ACHN (cell line): ENCODE measurements at regions not wholly inside any gene's neighbourhood (a gene's known extent, or its start where the extent isn't known, plus 50 kb on each side); places are given as distances from the start of the nearest gene placed in this dataset.

Source experiments
- DNase-seq: peaks from one replicate; pipeline ENCODE4 v3.0.0-alpha.2; 2015
- in situ Hi-C: cut with HindIII; loops from 2 replicates; pipeline ENCODE4 v1.10.0; 2017; ENCODE audit warnings: low sequenced_read_pairs, low pct_ligation_motif_present, low pct_unique_long_range_greater_than_20kb

DNA sequence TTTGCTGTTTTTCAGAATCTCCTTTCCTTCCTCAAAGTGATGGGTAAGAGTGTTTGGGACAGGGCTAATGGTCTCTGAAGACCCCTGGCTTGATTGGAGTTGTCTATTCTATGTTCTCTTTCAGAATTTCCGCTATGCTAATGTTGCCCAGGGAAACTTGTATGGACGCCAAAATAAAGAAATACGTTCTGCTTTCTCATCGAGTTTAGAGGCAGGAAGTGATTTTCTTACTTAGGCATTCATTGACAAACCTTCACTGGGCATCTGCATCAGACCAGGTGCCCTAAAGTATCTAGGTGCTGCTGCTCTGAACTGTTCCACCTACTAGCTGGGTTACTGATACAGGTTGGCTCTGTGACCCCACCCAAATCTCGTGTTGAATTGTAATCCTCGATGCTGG is 787.9 kb upstream of the EEF2KMT start:
- DNase-seq: no peak
- in situ Hi-C loops: no loop called here

DNA sequence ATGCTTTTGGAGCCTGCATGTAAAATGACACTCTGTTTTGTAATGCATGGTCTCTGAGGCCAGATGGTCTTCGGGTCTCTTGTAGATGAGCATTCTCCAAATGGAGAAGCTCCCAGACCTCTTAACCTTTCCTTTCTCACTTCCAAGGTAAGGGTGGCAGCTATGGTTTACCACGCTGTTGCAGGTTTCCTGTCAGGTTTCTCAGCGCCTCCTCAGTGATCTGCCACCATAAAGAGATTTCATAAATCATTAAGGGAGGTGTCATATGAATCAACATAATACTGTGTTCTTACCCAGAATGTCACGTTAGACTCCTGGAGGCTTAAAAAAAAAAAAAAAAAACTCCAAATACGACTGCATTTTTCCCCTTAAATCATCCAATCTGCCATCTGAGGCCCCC is 787.4 kb upstream of the EEF2KMT start:
- DNase-seq: no peak

DNA sequence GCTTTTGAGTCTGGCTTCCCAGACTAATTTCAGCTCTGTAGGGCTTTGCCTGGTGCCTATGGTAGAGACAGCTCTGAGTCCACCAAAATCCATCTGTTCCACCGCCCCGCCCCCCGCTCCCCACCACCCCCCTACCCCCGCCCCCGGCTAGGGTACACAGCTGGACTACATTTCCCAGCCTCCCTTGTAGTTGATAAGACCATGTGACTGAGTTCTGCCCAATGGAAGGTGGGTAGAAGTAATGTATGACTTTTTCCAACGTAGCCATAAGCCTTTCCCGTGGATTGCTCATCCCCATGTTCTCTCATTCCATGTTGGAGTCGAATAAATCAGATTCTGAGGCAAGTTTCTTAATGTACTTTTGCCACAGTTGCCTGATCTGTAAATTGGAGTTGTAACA is 786.7 kb upstream of the EEF2KMT start:
- in situ Hi-C loops: no loop called here
- no peak for DNase-seq

More for the DNA sequence above, 787.4 kb upstream of the EEF2KMT start:
- in situ Hi-C loops: no loop called here

DNA sequence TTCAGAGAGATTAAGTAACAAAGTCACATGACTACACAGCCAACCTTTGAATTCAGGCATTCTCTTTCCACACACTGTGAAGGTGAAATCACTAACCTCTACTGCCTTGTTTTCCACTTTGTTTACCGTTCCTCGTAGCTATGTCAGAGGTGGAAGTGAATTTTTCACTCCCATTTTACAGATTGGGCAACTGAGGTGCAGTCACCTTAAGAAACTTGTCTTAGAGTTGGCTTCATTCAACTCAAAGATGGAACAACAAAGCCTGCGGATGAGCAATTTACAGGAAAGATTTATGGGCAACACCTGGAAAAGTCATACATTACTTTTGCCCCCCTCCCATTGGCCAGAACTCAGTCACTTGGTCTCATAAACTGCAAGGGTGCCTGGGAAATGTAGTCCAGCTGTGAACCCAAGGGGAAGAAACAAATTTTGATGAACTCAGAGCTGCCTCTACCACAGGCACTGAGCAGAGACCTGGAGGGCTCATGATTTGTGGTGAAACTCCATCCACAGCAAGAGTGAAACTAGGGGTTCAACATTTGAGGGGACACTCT is 784.6 kb upstream of the EEF2KMT start:
- no peak for DNase-seq
- in situ Hi-C loops: no loop called here

DNA sequence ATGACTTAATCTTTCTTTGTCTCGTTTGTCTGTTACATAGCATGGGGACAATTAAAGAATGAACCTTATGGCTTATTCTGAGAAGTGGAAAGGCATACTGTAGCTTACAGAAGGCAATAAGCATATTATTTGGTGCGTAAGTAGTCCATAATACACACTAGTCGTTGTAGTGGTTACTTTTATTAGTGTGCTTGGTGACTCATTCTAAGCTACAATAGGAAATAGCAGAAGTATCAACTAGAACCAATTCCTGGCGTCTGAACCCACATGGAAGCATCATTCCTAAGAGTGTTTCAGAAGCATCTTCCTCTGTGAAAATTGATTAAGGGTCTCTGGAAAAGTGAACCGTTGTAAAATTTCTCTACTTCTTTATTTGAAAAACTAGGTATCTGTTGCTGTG is 777.8 kb upstream of the EEF2KMT start:
- in situ Hi-C loops: no loop called here
- no peak for DNase-seq

DNA sequence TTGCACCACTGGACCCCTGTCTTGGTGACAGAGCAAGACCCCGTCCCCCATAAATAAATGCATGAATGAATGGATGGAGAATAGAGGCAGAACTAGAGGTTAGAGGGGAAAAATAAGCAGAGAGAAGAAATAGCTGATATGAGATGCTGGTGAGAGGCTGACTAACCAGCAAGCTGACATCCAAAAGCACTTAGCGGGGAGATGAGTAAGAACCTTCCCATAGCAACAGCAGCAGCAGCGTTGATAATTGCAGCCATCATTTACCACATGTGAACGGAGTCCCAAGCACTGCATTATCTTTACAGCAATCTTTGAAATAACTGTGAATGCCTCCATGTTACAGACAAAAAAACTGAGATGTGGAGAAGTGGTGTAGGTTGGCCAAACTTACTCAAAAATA is 777.3 kb upstream of the EEF2KMT start:
- in situ Hi-C loops: no loop called here
- DNase-seq: no peak

DNA sequence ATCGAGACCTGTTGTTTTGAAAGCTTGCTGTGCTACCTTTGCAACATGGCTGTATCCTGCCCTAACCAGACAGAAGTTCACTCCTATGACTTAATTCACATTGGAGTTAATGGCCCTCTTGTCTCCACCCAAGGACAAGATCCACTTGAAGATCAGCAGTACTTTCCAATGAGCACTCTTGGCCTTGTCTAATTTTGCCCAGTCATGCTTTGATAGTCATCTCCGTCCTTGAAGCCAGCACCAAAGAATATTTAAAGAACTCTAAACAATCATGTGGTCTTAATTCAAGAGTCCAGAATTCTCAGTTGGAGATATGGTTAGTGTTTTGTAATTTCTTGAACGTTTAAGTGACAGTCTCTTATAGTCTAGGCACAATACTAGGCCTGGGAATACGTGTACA is 775.6 kb upstream of the EEF2KMT start:
- DNase-seq: no peak
- in situ Hi-C loops: no loop called here

DNA sequence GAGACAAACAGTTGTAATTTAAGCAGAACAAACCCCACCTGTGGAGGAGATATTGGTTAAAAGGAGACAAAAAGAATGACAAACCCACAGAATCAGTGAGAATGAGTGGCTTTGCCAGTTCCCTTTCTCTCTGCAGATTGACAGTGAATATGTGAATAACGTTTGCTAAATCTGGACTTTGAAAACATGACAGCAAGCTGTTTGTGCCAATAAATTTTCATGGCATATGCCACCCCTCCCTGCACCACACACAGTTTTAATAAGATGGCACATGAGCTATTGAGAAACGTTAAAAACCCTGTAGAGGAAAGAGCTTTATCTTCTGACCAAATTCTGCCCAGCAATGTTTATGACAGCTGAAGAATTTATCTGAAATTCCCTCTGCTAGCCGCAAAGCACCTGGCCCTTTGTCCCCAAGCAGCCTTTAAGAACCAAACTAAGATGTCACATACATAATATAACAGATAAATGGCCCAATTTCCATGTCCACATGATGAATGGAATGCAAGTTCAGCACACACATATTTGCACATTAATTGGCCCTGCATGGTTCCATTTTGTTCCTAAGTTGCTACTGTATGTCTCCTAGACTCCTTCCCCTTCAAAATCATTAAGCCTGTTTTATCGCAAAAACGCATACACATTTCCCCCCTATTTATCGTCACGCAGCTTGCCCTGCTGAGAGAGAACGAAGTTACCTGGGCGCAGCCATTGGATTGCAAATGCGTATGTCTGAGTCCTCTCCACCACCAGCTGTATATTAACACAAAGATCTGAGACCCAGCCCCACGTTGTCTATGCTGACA is 773.5 kb upstream of the EEF2KMT start:
- in situ Hi-C loops: no loop called here
- no peak for DNase-seq

DNA sequence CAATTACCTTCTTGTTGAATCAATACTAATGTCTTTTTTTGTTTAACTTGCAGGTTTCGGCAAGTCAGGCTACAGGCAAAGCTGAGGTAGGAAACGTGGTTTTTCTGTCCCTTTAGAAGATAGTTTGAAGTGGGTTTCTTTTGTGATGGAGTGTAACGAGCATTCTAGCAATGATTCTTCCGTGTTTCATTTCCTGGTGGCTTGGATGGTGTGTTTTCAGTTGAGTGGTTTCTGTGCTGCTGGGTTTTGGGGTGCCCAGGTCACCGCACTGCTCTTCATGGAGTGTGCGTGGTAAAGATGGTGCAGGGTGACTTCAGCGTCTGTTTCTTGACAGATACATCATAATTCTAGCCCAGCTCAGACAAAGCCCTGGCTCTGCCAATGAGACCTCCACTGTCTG is 769.7 kb upstream of the EEF2KMT start:
- in situ Hi-C loops: no loop called here
- DNase-seq: no peak

DNA sequence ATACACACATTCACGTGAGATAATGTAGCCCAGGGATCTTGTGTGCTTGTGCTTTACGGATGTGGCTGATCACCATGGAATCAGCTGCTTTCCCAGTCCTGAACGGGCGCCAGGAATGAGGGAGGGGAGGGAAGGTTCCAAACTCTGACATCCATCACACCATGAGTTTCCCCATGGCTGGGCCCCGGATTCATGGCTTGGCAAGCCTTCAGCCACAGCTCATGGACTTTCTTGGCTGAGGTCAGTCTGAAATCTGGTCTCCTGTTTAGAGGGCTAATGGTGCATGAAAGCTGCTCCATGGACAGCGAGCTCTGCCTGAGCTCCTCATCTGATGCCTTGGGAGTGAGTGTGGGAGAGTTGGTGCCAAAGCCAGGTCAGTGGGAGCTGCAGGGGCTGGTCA is 767.6 kb upstream of the EEF2KMT start:
- DNase-seq: no peak
- in situ Hi-C loops: no loop called here

DNA sequence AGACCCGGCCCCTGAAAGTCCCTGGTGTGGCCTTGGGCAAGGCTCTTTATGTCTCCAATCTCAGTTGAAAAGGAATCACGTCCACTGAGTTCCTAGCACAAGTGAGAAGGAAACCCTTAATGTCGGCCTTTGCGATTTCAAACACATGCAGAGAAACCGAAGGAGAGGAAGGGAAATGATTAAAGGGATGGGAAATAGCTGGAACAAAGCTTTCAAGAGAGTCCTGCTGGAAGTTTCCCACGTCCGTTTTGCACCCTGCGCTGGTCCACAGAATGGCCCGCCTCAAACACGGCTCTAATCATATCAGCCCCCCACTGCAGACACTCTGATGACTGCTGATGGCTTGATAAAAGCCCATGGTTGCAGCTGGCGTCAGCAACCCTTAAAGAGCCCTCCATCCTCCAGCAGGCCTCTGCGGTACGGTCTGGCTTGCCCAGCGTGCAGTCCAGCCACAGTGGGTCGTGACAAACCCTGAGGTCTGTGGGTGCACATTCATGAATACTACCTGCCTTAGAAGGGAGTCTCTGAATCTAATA is 765.5 kb upstream of the EEF2KMT start:
- in situ Hi-C loops: no loop called here
- DNase-seq: no peak

DNA sequence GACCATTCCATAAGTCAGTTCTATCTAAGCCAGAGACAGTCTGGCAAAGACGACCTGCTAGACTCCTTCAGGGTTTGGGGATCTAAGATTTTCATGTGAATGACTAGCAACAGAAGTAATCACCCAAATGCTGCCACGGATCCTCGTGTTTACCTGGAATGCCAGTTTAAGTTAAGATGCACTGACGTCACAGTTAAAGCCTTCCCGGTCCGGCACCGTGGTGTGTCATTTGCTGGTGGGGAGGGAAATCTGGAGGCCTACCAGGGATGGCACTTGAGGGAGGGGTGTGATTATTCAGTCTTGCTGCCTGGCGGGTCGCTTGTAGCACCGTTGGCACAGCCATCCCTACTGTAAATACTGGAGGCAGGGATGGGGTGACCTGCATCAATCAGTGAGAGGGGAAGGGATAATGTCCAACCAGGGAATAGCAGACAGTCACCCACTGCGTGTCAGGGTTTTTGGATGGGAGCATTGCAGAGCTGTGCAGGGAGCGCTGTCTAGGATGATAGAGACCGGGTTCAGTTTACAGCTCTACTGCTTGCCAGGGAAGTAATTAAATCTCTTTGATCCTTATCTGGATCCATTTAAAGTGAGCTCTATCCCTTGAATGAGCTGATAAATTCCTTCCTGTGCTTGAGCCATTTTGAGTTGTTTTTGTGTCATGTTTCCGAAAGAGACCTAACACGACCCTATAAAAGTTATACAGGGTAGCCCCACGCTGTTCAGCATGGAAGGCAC is 764.7 kb upstream of the EEF2KMT start:
- no peak for DNase-seq
- in situ Hi-C loops: no loop called here

DNA sequence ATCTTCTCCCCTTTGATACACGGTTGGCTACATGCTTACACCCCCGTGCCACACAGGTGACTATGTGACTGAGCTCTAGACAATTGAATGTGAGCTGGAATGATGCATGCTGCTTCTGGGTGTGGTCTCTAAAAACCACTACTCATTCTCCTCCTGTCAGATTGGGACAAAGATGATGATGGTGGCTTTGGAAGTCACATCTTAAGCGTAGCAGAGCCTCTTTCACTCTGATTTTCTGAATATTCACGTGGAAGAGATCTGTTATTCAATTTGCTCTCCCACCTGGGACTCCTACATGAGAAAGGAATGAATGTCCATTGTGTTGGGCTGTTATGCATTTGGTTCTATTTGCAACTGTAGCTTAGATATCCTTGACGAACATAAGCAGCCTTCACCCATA is 763.6 kb upstream of the EEF2KMT start:
- in situ Hi-C loops: no loop called here
- no peak for DNase-seq

DNA sequence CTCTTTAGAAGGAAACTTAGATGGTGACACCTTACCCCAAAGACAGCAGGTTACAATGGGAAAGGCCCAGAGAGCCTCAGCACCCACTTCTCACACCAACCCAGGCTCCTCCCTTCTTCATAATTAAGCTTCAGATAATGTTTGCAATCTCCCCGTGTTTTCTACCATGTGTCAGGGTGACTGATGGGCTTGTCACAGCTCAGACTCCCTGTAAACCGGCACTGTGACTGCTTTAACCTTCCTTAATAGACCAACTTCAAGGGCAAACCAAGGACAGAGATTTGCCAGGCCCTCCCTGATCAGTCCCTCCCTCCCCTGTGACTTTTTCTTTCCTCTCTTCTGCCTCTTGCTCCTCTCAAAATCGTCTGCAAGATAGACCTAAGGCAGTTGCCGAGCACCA is 760.6 kb upstream of the EEF2KMT start:
- in situ Hi-C loops: no loop called here
- no peak for DNase-seq

DNA sequence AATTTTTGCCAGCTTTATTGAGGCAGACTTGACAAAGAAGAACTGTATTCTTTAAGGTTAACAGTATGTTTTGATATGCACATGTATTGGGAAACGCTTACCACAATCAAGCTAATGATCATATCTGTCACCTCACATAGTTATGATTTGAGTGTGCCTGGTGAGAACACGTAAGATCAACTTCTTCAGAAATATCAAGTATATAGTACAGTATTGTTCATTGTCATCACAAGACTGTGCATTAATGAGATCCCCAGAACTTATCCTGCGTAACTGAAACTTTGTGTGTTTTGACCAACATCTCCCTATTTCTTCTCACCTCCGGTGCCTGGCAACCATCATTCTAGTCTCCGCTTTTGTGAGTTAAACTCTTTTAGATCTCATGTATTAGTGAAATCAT is 756.4 kb upstream of the EEF2KMT start:
- in situ Hi-C loops: no loop called here

DNA sequence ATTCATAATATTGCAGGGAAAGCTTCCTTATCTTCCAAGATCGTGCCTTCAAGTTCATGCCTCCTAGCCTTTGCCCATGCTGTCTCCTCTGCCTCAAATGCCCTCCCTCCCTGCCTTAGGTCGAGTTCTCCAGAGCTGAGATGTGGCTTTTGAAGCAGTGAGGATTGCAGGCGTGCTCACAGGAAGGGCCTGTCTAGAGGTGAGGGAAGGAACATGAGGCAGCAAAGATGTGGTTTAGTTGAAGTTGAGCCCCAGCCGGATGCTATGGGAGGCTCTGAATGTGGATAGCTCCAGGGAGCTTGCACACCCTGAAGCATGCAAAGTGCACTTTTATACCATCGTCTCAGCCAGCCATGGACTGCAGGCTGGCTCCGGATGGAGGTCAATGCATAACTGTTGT is 754.6 kb upstream of the EEF2KMT start:
- in situ Hi-C loops: no loop called here
- no peak for DNase-seq

More for the DNA sequence above, 756.4 kb upstream of the EEF2KMT start:
- DNase-seq: no peak

DNA sequence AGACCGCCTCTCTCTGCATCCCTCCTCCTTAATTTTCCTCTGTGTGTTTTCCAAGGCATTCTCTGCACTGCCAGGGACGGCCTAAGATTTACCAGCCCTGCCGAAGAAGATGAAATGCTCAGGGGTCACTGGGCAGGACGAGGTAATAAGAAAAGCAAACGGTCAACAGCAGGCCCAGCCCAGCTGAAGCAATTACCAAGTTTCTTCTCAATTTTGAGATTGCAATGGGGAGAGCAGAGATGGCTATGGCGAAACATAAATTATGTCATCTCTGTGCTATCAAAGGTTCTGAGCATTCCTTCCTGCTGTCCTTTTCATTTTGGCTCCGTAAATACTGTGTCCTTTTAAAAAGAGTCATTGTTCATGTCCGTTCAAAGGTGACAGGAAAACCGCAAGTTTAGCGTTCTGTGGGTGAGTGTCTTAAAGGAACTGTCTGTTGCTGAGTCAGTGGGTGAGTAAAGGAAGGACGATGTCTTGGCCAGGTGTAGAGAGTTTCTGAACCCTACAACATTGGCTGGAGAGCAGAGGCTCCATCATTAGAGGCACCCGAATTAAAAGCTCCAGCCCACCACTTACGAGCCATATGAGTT is 753.9 kb upstream of the EEF2KMT start:
- DNase-seq: no peak
- in situ Hi-C loops: no loop called here

DNA sequence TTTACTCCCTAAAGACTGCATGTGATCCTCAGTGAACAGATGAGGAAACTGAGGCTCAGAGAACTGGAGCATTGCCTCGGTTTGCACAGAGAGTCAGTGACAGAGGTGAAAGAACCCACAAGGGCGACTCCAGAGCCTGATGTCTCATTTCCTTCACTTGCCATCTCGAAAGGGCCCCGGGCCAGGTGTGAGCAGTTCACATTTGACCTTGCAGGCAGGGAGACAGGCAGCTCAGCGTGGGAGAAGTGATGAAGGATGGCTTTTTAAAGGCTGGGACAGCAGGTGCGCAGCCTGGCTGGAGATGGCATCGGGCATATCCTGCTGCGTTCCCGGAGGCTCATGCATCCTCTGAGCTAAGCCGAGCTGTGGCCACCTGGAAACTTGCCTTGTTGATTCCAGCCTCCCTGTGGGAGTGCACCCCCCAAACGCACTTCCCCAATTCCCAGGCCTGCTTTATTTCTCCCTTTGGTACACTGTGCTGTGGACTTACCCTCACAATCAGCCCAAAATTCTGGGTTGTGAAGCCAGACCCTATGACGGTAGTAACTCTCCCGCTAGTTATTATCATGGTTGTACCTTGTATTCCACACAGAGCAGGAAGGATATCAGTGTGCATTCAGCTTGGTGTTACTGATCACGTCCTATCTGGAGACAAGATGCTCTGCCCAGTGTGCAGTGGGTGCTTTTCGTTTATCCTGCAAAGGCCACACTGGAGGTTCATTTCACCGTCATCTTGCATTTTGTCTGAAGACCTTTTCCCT is 753.2 kb upstream of the EEF2KMT start:
- DNase-seq: no peak
- in situ Hi-C loops: no loop called here

DNA sequence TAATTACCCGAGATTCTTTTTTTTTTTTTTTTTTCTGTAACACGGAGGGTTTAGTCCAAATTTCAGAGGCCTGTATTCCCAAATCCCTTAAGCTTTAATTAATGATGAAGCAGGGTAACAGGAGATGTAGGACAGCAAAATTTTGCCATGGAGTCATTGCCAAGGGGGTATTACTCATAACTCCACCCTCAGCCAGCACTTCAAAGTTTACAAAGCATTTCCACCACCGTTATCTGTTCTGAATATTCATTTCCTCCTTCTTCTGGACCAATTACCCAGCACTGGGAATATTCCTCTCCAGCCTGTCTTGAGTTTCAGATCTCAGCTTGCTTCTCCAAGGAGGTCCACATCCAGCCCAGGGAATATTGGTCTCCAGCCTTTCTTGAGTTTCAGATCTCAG is 747.5 kb upstream of the EEF2KMT start:
- DNase-seq: no peak
- in situ Hi-C loops: no loop called here
